SK-N-SH (cell line): ENCODE measurements at regions not wholly inside any gene's neighbourhood (a gene's known extent, or its start where the extent isn't known, plus 50 kb on each side); places are given as distances from the start of the nearest gene placed in this dataset.

Experiments used
- CTCF ChIA-PET: fragments of 300-600, 350-600 bp; formaldehyde crosslinking; extraction: SDS; loops from one replicate; lab custom pipeline; 2021; lab: Yijun Ruan, JAX
- POLR2A ChIA-PET: fragments of 350-600 bp; sonication (Branson Sonifier 250); formaldehyde crosslinking; extraction: SDS; loops from one replicate; lab custom pipeline; 2020; ENCODE audit warnings: antibody characterized with exemption, inconsistent platforms; lab: Yijun Ruan, JAX
- DNase-seq: peaks from one replicate; pipeline ENCODE4 v3.0.0; 2012
- H2AFZ ChIP-seq: fragments of 200-600 bp; sonication (generic); 2 replicates; pipeline ENCODE4 v1.8.1; 2016; ENCODE audit warnings: antibody characterized with exemption, mild to moderate bottlenecking, low read depth
- H3F3A ChIP-seq: fragments of 200-600 bp; sonication (generic); replicated peaks from 2 replicates; pipeline ENCODE3; 2016; ENCODE audit warnings: antibody characterized with exemption, mild to moderate bottlenecking; ENCODE audit not compliant: insufficient read depth
- H3K27ac ChIP-seq, 2 experiments: fragments of 200-500 bp in 1 of 2; fragments of 200-600 bp in 1 of 2; sonication (Bioruptor generic) in 1 of 2; sonication (generic), shearing (Covaris generic) in 1 of 2; 2 replicates each; pipeline versions ENCODE4 v1.5.1 to v1.6.1; 2014 to 2016; ENCODE audit warnings: low read depth in 2 of 2, inconsistent platforms in 1 of 2, low read length in 1 of 2, mild to moderate bottlenecking in 1 of 2, mixed read lengths in 1 of 2
- H3K27me3 ChIP-seq: fragments of 200-600 bp; sonication (generic), shearing (Covaris generic); 2 replicates; pipeline ENCODE4 v1.6.1; 2016; ENCODE audit warnings: mixed run types; ENCODE audit not compliant: insufficient read depth
- H3K36me3 ChIP-seq, 2 experiments: fragments of 200-500 bp in 1 of 2; fragments of 200-600 bp in 1 of 2; sonication (Bioruptor generic) in 1 of 2; sonication (generic) in 1 of 2; replicated peaks in 1 of 2; 2 replicates each; pipeline versions ENCODE3 to v1.5.1; 2014 to 2016; ENCODE audit warnings: low read length in 1 of 2, mild to moderate bottlenecking in 1 of 2; ENCODE audit not compliant: insufficient read depth in 2 of 2, control insufficient read depth in 1 of 2
- H3K4me1 ChIP-seq, 2 experiments: fragments of 200-500 bp in 1 of 2; fragments of 200-600 bp in 1 of 2; sonication (Bioruptor generic) in 1 of 2; sonication (generic), shearing (Covaris generic) in 1 of 2; 2 replicates each; pipeline versions ENCODE4 v1.5.1 to v1.6.1; 2014 to 2016; ENCODE audit warnings: low read depth in 1 of 2, low read length in 1 of 2, mixed run types in 1 of 2; ENCODE audit not compliant: insufficient read depth in 2 of 2, control insufficient read depth in 1 of 2
- H3K4me2 ChIP-seq: fragments of 200-600 bp; sonication (generic), shearing (Covaris generic); 2 replicates; pipeline ENCODE4 v1.6.1; 2017; ENCODE audit warnings: mixed run types
- H3K4me3 ChIP-seq, 2 experiments: fragments of 200-500 bp in 1 of 2; fragments of 200-600 bp in 1 of 2; sonication (Bioruptor generic) in 1 of 2; sonication (generic), shearing (Covaris generic) in 1 of 2; 2 replicates each; pipeline versions ENCODE4 v1.5.1 to v1.8.1; 2014 to 2016; ENCODE audit warnings: low read depth in 2 of 2, inconsistent platforms in 1 of 2, low read length in 1 of 2, mild to moderate bottlenecking in 1 of 2, mixed read lengths in 1 of 2, moderate library complexity in 1 of 2
- H3K79me2 ChIP-seq: fragments of 200-600 bp; sonication (generic); 2 replicates; pipeline ENCODE4 v1.8.1; 2017; ENCODE audit warnings: mild to moderate bottlenecking; ENCODE audit not compliant: insufficient read depth
- H3K9ac ChIP-seq: fragments of 200-600 bp; sonication (generic); 2 replicates; pipeline ENCODE4 v1.6.1; 2017; ENCODE audit warnings: mixed run types
- H3K9me2 ChIP-seq: fragments of 200-600 bp; sonication (generic); 2 replicates; pipeline ENCODE4 v1.6.1; 2017; ENCODE audit warnings: mixed run types
- H3K9me3 ChIP-seq: fragments of 200-600 bp; sonication (generic); 2 replicates; pipeline ENCODE4 v1.6.1; 2017; ENCODE audit warnings: mixed run types, mild to moderate bottlenecking, moderate library complexity
- H4K20me1 ChIP-seq: fragments of 200-600 bp; sonication (generic); 2 replicates; pipeline ENCODE4 v1.6.1; 2017; ENCODE audit warnings: mild to moderate bottlenecking, mixed run types; ENCODE audit not compliant: insufficient read depth
- EP300 ChIP-seq, 2 experiments: IDR thresholded peaks; 2 replicates each; pipeline versions ENCODE4 v1.4.0 to v1.6.1; 2012; ENCODE audit warnings: borderline replicate concordance in 1 of 2, low read depth in 1 of 2, low read length in 1 of 2
- EZH2phosphoT487 ChIP-seq: fragments of 200-600 bp; sonication (generic); IDR thresholded peaks from 2 replicates; pipeline ENCODE4 v1.6.1; 2017; ENCODE audit warnings: low read depth, mixed run types, mild to moderate bottlenecking, antibody characterized with exemption, moderate library complexity, borderline replicate concordance
- FOSL2 ChIP-seq: IDR thresholded peaks from 2 replicates; pipeline ENCODE4 v1.4.0; 2012; ENCODE audit warnings: low read depth, mild to moderate bottlenecking, moderate library complexity, borderline replicate concordance
- FOXJ3 ChIP-seq: sonication (generic); formaldehyde crosslinking; IDR thresholded peaks from 2 replicates; pipeline ENCODE4 v1.5.1; 2020; ENCODE audit warnings: mild to moderate bottlenecking, missing genetic modification reagents
- GATA2 ChIP-seq: sonication (generic); formaldehyde crosslinking; IDR thresholded peaks from 2 replicates; pipeline ENCODE4 v1.5.0; 2020; ENCODE audit warnings: mild to moderate bottlenecking, missing genetic modification reagents
- JUND ChIP-seq: IDR thresholded peaks from 2 replicates; pipeline ENCODE4 v1.4.0; 2012
- MEF2A ChIP-seq: IDR thresholded peaks from 2 replicates; pipeline ENCODE4 v1.4.0; 2012; ENCODE audit warnings: low read depth, borderline replicate concordance
- NRF1 ChIP-seq: IDR thresholded peaks from 2 replicates; pipeline ENCODE4 v1.6.1; 2012; ENCODE audit warnings: low read depth, mild to moderate bottlenecking, low read length
- RAD21 ChIP-seq: IDR thresholded peaks from 2 replicates; pipeline ENCODE4 v1.6.1; 2012; ENCODE audit warnings: mild to moderate bottlenecking, low read length
- RCOR1 ChIP-seq: fragments of 150-350 bp; IDR thresholded peaks from 2 replicates; pipeline ENCODE4 v1.6.1; 2017; ENCODE audit warnings: antibody characterized with exemption, low read length
- SIN3A ChIP-seq: IDR thresholded peaks from 2 replicates; pipeline ENCODE4 v1.6.1; 2012; ENCODE audit warnings: low read depth, mild to moderate bottlenecking, low read length, moderate library complexity, borderline replicate concordance
- TAF1 ChIP-seq: IDR thresholded peaks from 2 replicates; pipeline ENCODE4 v1.6.1; 2012; ENCODE audit warnings: low read depth, mild to moderate bottlenecking, low read length, moderate library complexity, borderline replicate concordance
- WGBS: methylation state at CpG from one replicate; pipeline ENCODE4 v1.1.6; 2017; ENCODE audit warnings: low lambda C conversion rate; 5-methylcytosine and 5-hydroxymethylcytosine counted together
- TF ChIP-seq, protein P1 (sequence below): IDR thresholded peaks from 2 replicates; pipeline ENCODE4 v1.4.0; 2012; ENCODE audit warnings: low read depth
- TF ChIP-seq, protein P2 (sequence below): fragments of 150-350 bp; IDR thresholded peaks from 2 replicates; pipeline ENCODE4 v1.6.1; 2016; ENCODE audit warnings: mild to moderate bottlenecking, low read depth, low read length

DNA sequence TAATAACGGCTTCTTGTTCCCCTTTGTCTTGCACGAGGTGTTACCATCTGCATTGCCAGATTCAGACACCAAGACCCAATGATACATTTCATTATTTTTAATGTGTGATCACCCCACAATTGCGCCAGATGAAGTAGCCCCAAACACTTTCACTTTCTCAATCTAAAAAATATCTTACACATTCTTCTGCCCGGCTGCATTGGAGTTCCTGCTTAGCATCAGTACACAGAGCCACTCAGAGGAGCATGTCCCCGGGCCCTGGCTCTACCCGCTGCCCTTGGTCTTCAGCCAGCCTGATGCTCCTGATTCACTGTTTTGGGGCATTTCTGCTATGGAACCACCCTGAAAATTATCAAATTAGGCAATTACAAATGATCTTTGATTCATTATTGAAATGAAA lies 66.0 kb upstream of the TENM3 start:
- Histone ChIP-seq H3K27me3 (no peaks in the 10 kb centered on the region), H3K9me3 (no peaks in the 10 kb centered on the region), H3K4me3 (no peak overlapping the region), H3F3A (peaks cover 8% of the 10 kb centered on the region), H3K9ac (no peak overlapping the region), H4K20me1 (no peaks in the 10 kb centered on the region), H3K79me2 (no peaks in the 10 kb centered on the region), H2AFZ (no peak overlapping the region), H3K4me1 (peaks cover 7 to 14% of the 10 kb centered on the region in 2 experiments), H3K36me3 (no peaks in the 10 kb centered on the region), H3K4me2 (no peak overlapping the region), H3K9me2 (no peaks in the 10 kb centered on the region), H3K27ac (no peak overlapping the region)
- WGBS, result 93% methylated on average over 6 of the region's 6 CpGs
- ChIA-PET CTCF (no interaction called here), POLR2A (no interaction called here)
- TF ChIP-seq, protein P1, sequence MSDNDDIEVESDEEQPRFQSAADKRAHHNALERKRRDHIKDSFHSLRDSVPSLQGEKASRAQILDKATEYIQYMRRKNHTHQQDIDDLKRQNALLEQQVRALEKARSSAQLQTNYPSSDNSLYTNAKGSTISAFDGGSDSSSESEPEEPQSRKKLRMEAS, result no peak
- TF ChIP-seq TAF1, result no peak
- TF ChIP-seq EP300 (IDR thresholded peaks at IDR 0.05; ENCODE audit: borderline replicate concordance in 1 of 2, low read depth in 1 of 2, low read length in 1 of 2), result no peak
- no peak for TF ChIP-seq MEF2A
- no peak for TF ChIP-seq GATA2
- TF ChIP-seq NRF1, result no peak
- TF ChIP-seq FOSL2, result no peak
- TF ChIP-seq, protein P2, sequence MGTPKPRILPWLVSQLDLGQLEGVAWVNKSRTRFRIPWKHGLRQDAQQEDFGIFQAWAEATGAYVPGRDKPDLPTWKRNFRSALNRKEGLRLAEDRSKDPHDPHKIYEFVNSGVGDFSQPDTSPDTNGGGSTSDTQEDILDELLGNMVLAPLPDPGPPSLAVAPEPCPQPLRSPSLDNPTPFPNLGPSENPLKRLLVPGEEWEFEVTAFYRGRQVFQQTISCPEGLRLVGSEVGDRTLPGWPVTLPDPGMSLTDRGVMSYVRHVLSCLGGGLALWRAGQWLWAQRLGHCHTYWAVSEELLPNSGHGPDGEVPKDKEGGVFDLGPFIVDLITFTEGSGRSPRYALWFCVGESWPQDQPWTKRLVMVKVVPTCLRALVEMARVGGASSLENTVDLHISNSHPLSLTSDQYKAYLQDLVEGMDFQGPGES, result no peak
- no peak for TF ChIP-seq SIN3A
- TF ChIP-seq EZH2phosphoT487, result no peak
- no peak for TF ChIP-seq JUND
- DNase-seq, result no peak

DNA sequence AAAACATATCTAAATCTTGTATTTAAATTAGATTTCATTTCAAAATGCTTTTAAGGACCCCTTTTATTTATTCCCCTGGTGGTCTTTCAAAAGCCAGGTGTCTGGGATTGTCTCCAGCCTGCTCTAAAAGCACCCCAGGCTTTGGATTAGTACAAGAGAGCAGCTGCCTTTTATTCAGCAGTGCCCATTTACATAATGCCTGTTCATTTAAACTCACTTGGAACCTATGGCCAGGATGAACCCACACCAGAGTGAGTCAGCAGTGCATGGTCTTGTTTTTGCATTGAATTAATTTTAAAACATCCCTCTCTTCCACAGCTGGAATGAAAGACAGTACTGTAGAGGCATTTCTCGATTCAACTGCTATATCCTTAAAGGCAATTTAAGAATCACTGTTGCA lies 64.1 kb upstream of the TENM3 start:
- no peaks in the 10 kb centered on the region for H3K9me2 ChIP-seq
- no peaks in the 10 kb centered on the region for H3K9me3 ChIP-seq
- H4K20me1 ChIP-seq, result no peaks in the 10 kb centered on the region
- H3K36me3 ChIP-seq, result no peaks in the 10 kb centered on the region
- 0 out of 2 replicates have a peak overlapping the region, but pooled peaks have one; percentile 29 for H3K4me2 ChIP-seq
- CTCF ChIA-PET, result no interaction called here
- no peak overlapping the region for H3K9ac ChIP-seq
- peaks cover 7 to 14% of the 10 kb centered on the region in 2 experiments for H3K4me1 ChIP-seq
- peak overlapping the region in 1 of 2 experiments; percentile 47; a peak in 1 of 4 replicates for H3K27ac ChIP-seq
- WGBS, result 44% methylated on average over 1 of the region's 1 CpG
- POLR2A ChIA-PET, result no interaction called here
- no peaks in the 10 kb centered on the region for H3K79me2 ChIP-seq
- peaks cover 10% of the 10 kb centered on the region for H3F3A ChIP-seq
- no peak overlapping the region for H2AFZ ChIP-seq
- H3K27me3 ChIP-seq, result no peaks in the 10 kb centered on the region
- no peak overlapping the region for H3K4me3 ChIP-seq
- TF ChIP-seq FOSL2, result peak; percentile 36; the same call in 1 of the 2 replicates
- peak; percentile 11; the same call in 1 of the 2 replicates for TF ChIP-seq RAD21
- TF ChIP-seq JUND, result 0 out of 2 replicates have a peak, but pooled peaks have one; percentile 20
- TF ChIP-seq EP300 (IDR thresholded peaks at IDR 0.05; ENCODE audit: borderline replicate concordance in 1 of 2, low read depth in 1 of 2, low read length in 1 of 2), result 0 out of 4 replicates have a peak, but pooled peaks of 1 of the 2 experiments have one; percentile 25
- no peak for TF ChIP-seq FOXJ3
- TF ChIP-seq RCOR1, result peak; percentile 56; the same call in 1 of the 2 replicates
- TF ChIP-seq, all 33 proteins: peak for 5
- DNase-seq, result peak; percentile 45
